IMR-90 (cell line): ENCODE measurements at regions not wholly inside any gene's neighbourhood (a gene's known extent, or its start where the extent isn't known, plus 50 kb on each side); places are given as distances from the start of the nearest gene placed in this dataset.

ENCODE experiments used
- ATAC-seq: fragments of 200-7000 bp; cut with Tn5 transposase; 2 replicates; pipeline ENCODE4 v1.9.1; 2020; ENCODE audit warnings: low read depth, mild to moderate bottlenecking, moderate library complexity
- BruUV-seq: library from RNA; stranded (reverse); fragments of 400-500 nt; replicated peaks from 2 replicates; lab custom pipeline; 2021; lab: Mats Ljungman, UMichigan
- CTCF ChIA-PET: fragments of 300-600 bp; formaldehyde crosslinking; extraction: SDS; loops from one replicate; lab custom pipeline; 2021; ENCODE audit warnings: antibody characterized with exemption; lab: Yijun Ruan, JAX
- POLR2A ChIA-PET: fragments of 300-600 bp; sonication (Branson Sonifier 250); formaldehyde crosslinking; loops from one replicate; lab custom pipeline; 2022; ENCODE audit warnings: antibody characterized with exemption; ENCODE audit not compliant: unreplicated experiment; lab: Charles Lee
- DNase-seq: peaks from one replicate; pipeline ENCODE4 v3.0.0; 2013
- H2AFZ ChIP-seq: replicated peaks from 2 replicates; pipeline ENCODE3; 2013; ENCODE audit warnings: low read length, mild to moderate bottlenecking; ENCODE audit not compliant: poor library complexity
- H2AK5ac ChIP-seq: 2 replicates; pipeline ENCODE4 v1.6.1; 2013; ENCODE audit warnings: low read depth, low read length, inconsistent platforms
- H2AK9ac ChIP-seq: replicated peaks from 2 replicates; pipeline ENCODE3; 2013; ENCODE audit warnings: mild to moderate bottlenecking, low read depth, low read length, moderate library complexity; ENCODE audit not compliant: poor library complexity
- H2BK120ac ChIP-seq: 2 replicates; pipeline ENCODE4 v1.6.1; 2013; ENCODE audit warnings: low read depth, low read length, inconsistent platforms
- H2BK15ac ChIP-seq: 3 replicates; pipeline ENCODE4 v1.6.1; 2013; ENCODE audit warnings: low read depth, low read length, inconsistent platforms
- H2BK20ac ChIP-seq: 2 replicates; pipeline ENCODE4 v1.6.1; 2013; ENCODE audit warnings: low read depth, mild to moderate bottlenecking, inconsistent platforms, low read length, moderate library complexity
- H2BK5ac ChIP-seq: 2 replicates; pipeline ENCODE4 v1.6.1; 2013; ENCODE audit warnings: mild to moderate bottlenecking, low read depth, low read length, inconsistent platforms; ENCODE audit not compliant: poor library complexity, severe bottlenecking
- H3K14ac ChIP-seq: replicated peaks from 2 replicates; pipeline ENCODE4 v1.6.1; 2013; ENCODE audit warnings: low read depth, low read length, inconsistent platforms
- H3K18ac ChIP-seq: 2 replicates; pipeline ENCODE4 v1.6.1; 2013; ENCODE audit warnings: low read depth, low read length, control low read depth
- H3K23ac ChIP-seq: 2 replicates; pipeline ENCODE4 v1.6.1; 2013; ENCODE audit warnings: low read depth, low read length, inconsistent platforms
- H3K27ac ChIP-seq: 2 replicates; pipeline ENCODE4 v1.5.1; 2013; ENCODE audit warnings: mild to moderate bottlenecking, control low read depth, low read length; ENCODE audit not compliant: insufficient read depth
- H3K27me3 ChIP-seq: 2 replicates; pipeline ENCODE4 v1.6.1; 2013; ENCODE audit warnings: low read length; ENCODE audit not compliant: control insufficient read depth, insufficient read depth
- H3K36me3 ChIP-seq: 2 replicates; pipeline ENCODE4 v1.6.1; 2013; ENCODE audit warnings: low read length, mixed read lengths; ENCODE audit not compliant: control insufficient read depth, insufficient read depth
- H3K4ac ChIP-seq: 2 replicates; pipeline ENCODE4 v1.6.1; 2013; ENCODE audit warnings: low read depth, low read length, inconsistent platforms
- H3K4me1 ChIP-seq: 2 replicates; pipeline ENCODE4 v1.6.1; 2013; ENCODE audit warnings: low read length, mixed read lengths; ENCODE audit not compliant: control insufficient read depth, insufficient read depth
- H3K4me2 ChIP-seq: 2 replicates; pipeline ENCODE4 v1.6.1; 2013; ENCODE audit warnings: low read depth, mild to moderate bottlenecking, control low read depth, low read length, moderate library complexity
- H3K4me3 ChIP-seq: 2 replicates; pipeline ENCODE4 v1.5.1; 2013; ENCODE audit warnings: low read depth, mild to moderate bottlenecking, control low read depth, low read length, moderate library complexity; ENCODE audit not compliant: insufficient read depth
- H3K56ac ChIP-seq: 2 replicates; pipeline ENCODE4 v1.6.1; 2013; ENCODE audit warnings: low read length, inconsistent platforms; ENCODE audit not compliant: insufficient read depth; ENCODE audit errors: extremely low read depth
- H3K79me1 ChIP-seq, 2 experiments: 2 replicates each; pipeline ENCODE4 v1.6.1; 2013; ENCODE audit warnings: low read length in 2 of 2, inconsistent platforms in 1 of 2, low read depth in 1 of 2
- H3K9ac ChIP-seq: 2 replicates; pipeline ENCODE4 v1.6.1; 2013; ENCODE audit warnings: low read depth, low read length, control low read depth
- H3K9me1 ChIP-seq: 2 replicates; pipeline ENCODE4 v1.6.1; 2013; ENCODE audit warnings: low read length, inconsistent platforms; ENCODE audit not compliant: insufficient read depth
- H3K9me3 ChIP-seq: 2 replicates; pipeline ENCODE4 v1.6.1; 2013; ENCODE audit warnings: low read length; ENCODE audit not compliant: control insufficient read depth, insufficient read depth
- H4K20me1 ChIP-seq: 2 replicates; pipeline ENCODE4 v1.6.1; 2013; ENCODE audit warnings: low read length, inconsistent platforms; ENCODE audit not compliant: insufficient read depth
- H4K5ac ChIP-seq: 2 replicates; pipeline ENCODE4 v1.6.1; 2013; ENCODE audit warnings: mild to moderate bottlenecking, low read depth, low read length, control low read depth
- H4K8ac ChIP-seq, 2 experiments: 2 replicates each; pipeline ENCODE4 v1.6.1; 2013; ENCODE audit warnings: low read depth in 2 of 2, low read length in 2 of 2, control low read depth in 1 of 2, inconsistent platforms in 1 of 2
- H4K91ac ChIP-seq: 2 replicates; pipeline ENCODE4 v1.6.1; 2013; ENCODE audit warnings: low read depth, low read length, inconsistent platforms; ENCODE audit not compliant: insufficient read depth
- BHLHE40 ChIP-seq: fragments of 150-350 bp; IDR thresholded peaks from 2 replicates; pipeline ENCODE4 v1.6.1; 2016; ENCODE audit warnings: mild to moderate bottlenecking, low read depth, low read length
- CEBPB ChIP-seq: IDR thresholded peaks from 2 replicates; pipeline ENCODE4 v1.6.1; 2012; ENCODE audit warnings: low read depth, low read length, improper control_type of control experiment
- CTCF ChIP-seq: conservative IDR thresholded peaks from 2 replicates; pipeline ENCODE4 v1.5.1; 2012; ENCODE audit warnings: mild to moderate bottlenecking, low read depth, low read length, improper control_type of control experiment
- ELK1 ChIP-seq: fragments of 150-350 bp; IDR thresholded peaks from 2 replicates; pipeline ENCODE4 v1.6.1; 2016; ENCODE audit warnings: low read depth, mild to moderate bottlenecking, low read length, moderate library complexity, borderline replicate concordance
- FOS ChIP-seq: fragments of 150-350 bp; IDR thresholded peaks from 2 replicates; pipeline ENCODE4 v1.6.1; 2016; ENCODE audit warnings: low read depth, low read length
- MAFK ChIP-seq: IDR thresholded peaks from 2 replicates; pipeline ENCODE4 v1.6.1; 2012; ENCODE audit warnings: low read depth, low read length, improper control_type of control experiment
- MAZ ChIP-seq: IDR thresholded peaks from 2 replicates; pipeline ENCODE4 v1.6.1; 2012; ENCODE audit warnings: low read depth, mild to moderate bottlenecking, low read length, improper control_type of control experiment, moderate library complexity, borderline replicate concordance
- MXI1 ChIP-seq: IDR thresholded peaks from 2 replicates; pipeline ENCODE4 v1.6.1; 2012; ENCODE audit warnings: low read depth, mild to moderate bottlenecking, low read length, moderate library complexity, borderline replicate concordance
- POLR2A ChIP-seq: IDR thresholded peaks from 2 replicates; pipeline ENCODE4 v1.6.1; 2012; ENCODE audit warnings: mild to moderate bottlenecking, low read depth, low read length
- RAD21 ChIP-seq: IDR thresholded peaks from 2 replicates; pipeline ENCODE4 v1.6.1; 2012; ENCODE audit warnings: low read length, improper control_type of control experiment
- RFX5 ChIP-seq: IDR thresholded peaks from 2 replicates; pipeline ENCODE4 v1.8.0; 2012; ENCODE audit warnings: low read depth, mild to moderate bottlenecking, low read length, moderate library complexity
- SMC3 ChIP-seq: fragments of 150-350 bp; IDR thresholded peaks from 2 replicates; pipeline ENCODE4 v1.6.1; 2016; ENCODE audit warnings: low read depth, mild to moderate bottlenecking, antibody characterized with exemption, low read length, moderate library complexity
- USF2 ChIP-seq: fragments of 150-350 bp; IDR thresholded peaks from 2 replicates; pipeline ENCODE4 v1.6.1; 2017; ENCODE audit warnings: mild to moderate bottlenecking, antibody characterized with exemption, low read length, low read depth
- WGBS, 2 experiments: methylation state at CpG; one replicate each; pipeline versions ENCODE4 v1.1.5 to v1.1.7; 2013; ENCODE audit warnings: missing lambda C conversion rate in 2 of 2; ENCODE audit not compliant: insufficient read length in 1 of 2; ENCODE audit errors: extremely low coverage in 2 of 2; 5-methylcytosine and 5-hydroxymethylcytosine counted together
- dilution Hi-C: fragments of 300-500 bp; cut with HindIII; formaldehyde crosslinking; loops from one replicate; pipeline ENCODE4 v1.14.3; 2018; ENCODE audit warnings: low sequenced_read_pairs; ENCODE audit not compliant: unreplicated experiment
- in situ Hi-C: fragments of 300-500 bp; cut with MboI; formaldehyde crosslinking; loops from 3 replicates; pipeline ENCODE4 v1.14.3; 2019; ENCODE audit warnings: low sequenced_read_pairs, inconsistent platforms, mixed read lengths
- intact Hi-C: fragments of 100-400 bp; cut with micrococcal nuclease; formaldehyde crosslinking; loops from 2 replicates; pipeline ENCODE4 v1.10.0; 2022

- Histone ChIP-seq H4K20me1 (no peaks in the 10 kb centered on the region), H3K14ac (no peak overlapping the region), H3K9ac (no peak overlapping the region), H3K9me1 (no peaks in the 10 kb centered on the region), H3K4ac (no peak overlapping the region), H4K91ac (no peak overlapping the region), H3K23ac (no peak overlapping the region), H2BK120ac (no peak overlapping the region), H3K9me3 (no peaks in the 10 kb centered on the region), H3K27ac (no peak overlapping the region), H3K18ac (no peak overlapping the region), H3K4me1 (no peaks in the 10 kb centered on the region), H4K5ac (no peak overlapping the region), H2AK9ac (no peak overlapping the region), H3K36me3 (no peaks in the 10 kb centered on the region), H2AK5ac (no peak overlapping the region), H3K4me2 (no peak overlapping the region), H2AFZ (no peak overlapping the region), H2BK5ac (no peak overlapping the region), H2BK15ac (no peak overlapping the region), H3K56ac (no peak overlapping the region), H2BK20ac (no peak overlapping the region), H3K4me3 (no peak overlapping the region), H4K8ac (no peak overlapping the region), H3K27me3 (no peaks in the 10 kb centered on the region), H3K79me1 (no peaks in the 10 kb centered on the region)
- no TSS peak for BruUV-seq
- ChIA-PET CTCF (interaction anchor here (0.6 kb wide), 1 partner anchor 1006 kb away, joined by 3 read pairs; no protein-coding TSS in a partner anchor), POLR2A (no interaction called here)
- TF ChIP-seq FOS = no peak
- TF ChIP-seq CTCF = no peak
- no peak for TF ChIP-seq MAFK
- no peak for TF ChIP-seq RAD21
- TF ChIP-seq BHLHE40 = no peak
- TF ChIP-seq USF2 = no peak
- TF ChIP-seq POLR2A = no peak
- no peak for TF ChIP-seq CEBPB
- TF ChIP-seq MAZ = no peak
- TF ChIP-seq RFX5 = no peak
- TF ChIP-seq ELK1 = no peak
- no peak for TF ChIP-seq MXI1
- TF ChIP-seq SMC3 = no peak
- dilution Hi-C loops (no loop called here), in situ Hi-C loops (no loop called here), intact Hi-C loops (no loop called here)
- no CpG with 5 or more reads among the region's 2 CpGs for WGBS, 2 experiments
- no peak for DNase-seq
- no peak for ATAC-seq
Observed at GRCh38 chr5:125610892-125611291, 812.3 kb upstream of the GRAMD2B start.
